PC-3 (cell line): ENCODE measurements at regions not wholly inside any gene's neighbourhood (a gene's known extent, or its start where the extent isn't known, plus 50 kb on each side); places are given as distances from the start of the nearest gene placed in this dataset.

Experiments used
- ATAC-seq: fragments of 200-7000 bp; cut with Tn5 transposase; 2 replicates; pipeline ENCODE4 v1.9.1; 2020; ENCODE audit warnings: mild to moderate bottlenecking, moderate library complexity
- BruUV-seq: library from RNA; stranded (reverse); fragments of 400-500 nt; replicated peaks from 2 replicates; lab custom pipeline; 2021; lab: Mats Ljungman, UMichigan
- CTCF ChIA-PET: fragments of 300-600 bp; sonication (Branson Sonifier 250); formaldehyde crosslinking; loops from one replicate; lab custom pipeline; 2022; ENCODE audit warnings: antibody characterized with exemption; lab: Charles Lee
- POLR2A ChIA-PET: fragments of 300-600 bp; sonication (Branson Sonifier 250); formaldehyde crosslinking; loops from one replicate; lab custom pipeline; 2022; ENCODE audit warnings: antibody characterized with exemption; ENCODE audit not compliant: unreplicated experiment; lab: Charles Lee
- DNase-seq: peaks from one replicate; pipeline ENCODE4 v3.0.0-alpha.2; 2015
- H2AFZ ChIP-seq: fragments of 300-600 bp; sonication (generic); 2 replicates; pipeline ENCODE4 v1.6.0; 2016; ENCODE audit warnings: antibody characterized with exemption, low read length
- H3F3A ChIP-seq: fragments of 300-600 bp; sonication (generic); one replicate; pipeline ENCODE4 v1.6.0; 2017; ENCODE audit warnings: antibody characterized with exemption, low read length, control low read depth, mild to moderate bottlenecking; ENCODE audit not compliant: unreplicated experiment
- H3K27ac ChIP-seq: fragments of 300-600 bp; sonication (generic); 2 replicates; pipeline ENCODE4 v1.5.1; 2016; ENCODE audit warnings: mild to moderate bottlenecking, low read length
- H3K27me3 ChIP-seq: fragments of 300-600 bp; sonication (generic); 2 replicates; pipeline ENCODE4 v1.6.1; 2016; ENCODE audit warnings: low read length, mixed read lengths
- H3K36me3 ChIP-seq: fragments of 300-600 bp; sonication (generic); 2 replicates; pipeline ENCODE4 v1.6.1; 2016; ENCODE audit warnings: low read depth, mixed run types, low read length, mixed read lengths
- H3K4me1 ChIP-seq: fragments of 300-600 bp; sonication (generic); 2 replicates; pipeline ENCODE4 v1.5.1; 2016; ENCODE audit warnings: low read length; ENCODE audit not compliant: insufficient read depth
- H3K4me2 ChIP-seq: fragments of 300-600 bp; sonication (generic); 2 replicates; pipeline ENCODE4 v1.6.0; 2016; ENCODE audit warnings: low read length
- H3K4me3 ChIP-seq: fragments of 300-600 bp; sonication (generic); 2 replicates; pipeline ENCODE4 v1.5.1; 2016; ENCODE audit warnings: mild to moderate bottlenecking, low read length, mixed read lengths
- H3K79me2 ChIP-seq: fragments of 300-600 bp; sonication (generic); 2 replicates; pipeline ENCODE4 v1.6.1; 2017; ENCODE audit warnings: low read length, mixed read lengths
- H3K9ac ChIP-seq: fragments of 300-600 bp; sonication (generic); 2 replicates; pipeline ENCODE4 v1.6.0; 2016; ENCODE audit warnings: mild to moderate bottlenecking, low read length
- H3K9me2 ChIP-seq: fragments of 300-600 bp; sonication (generic); replicated peaks from 2 replicates; pipeline ENCODE4 v1.6.1; 2016; ENCODE audit warnings: mixed run types, low read length, mixed read lengths
- H3K9me3 ChIP-seq: fragments of 300-600 bp; sonication (generic); 2 replicates; pipeline ENCODE4 v1.6.1; 2016; ENCODE audit warnings: low read length, mixed read lengths
- H4K20me1 ChIP-seq: fragments of 300-600 bp; sonication (generic); 2 replicates; pipeline ENCODE4 v1.6.1; 2016; ENCODE audit warnings: low read length, mixed read lengths
- CTCF ChIP-seq: fragments of 300-600 bp; sonication (generic); conservative IDR thresholded peaks from 2 replicates; pipeline ENCODE4 v1.5.1; 2017; ENCODE audit warnings: antibody characterized with exemption, low read depth, mild to moderate bottlenecking, low read length
- EZH2 ChIP-seq: fragments of 300-600 bp; sonication (generic); IDR thresholded peaks from one replicate; pipeline ENCODE4 v1.6.1; 2017; ENCODE audit warnings: antibody characterized with exemption, mild to moderate bottlenecking, low read length; ENCODE audit not compliant: unreplicated experiment
- EZH2phosphoT487 ChIP-seq: fragments of 300-600 bp; sonication (generic); IDR thresholded peaks from 2 replicates; pipeline ENCODE4 v1.6.1; 2018; ENCODE audit warnings: mild to moderate bottlenecking, antibody characterized with exemption, low read length, borderline replicate concordance
- intact Hi-C: fragments of 100-400 bp; cut with micrococcal nuclease; formaldehyde crosslinking; loops from 2 replicates; pipeline ENCODE4 v1.9.0; 2023

- ChIA-PET POLR2A (no interaction called here), CTCF (no interaction called here)
- BruUV-seq, result no TSS peak
Observed at GRCh38 chr3:72205297-72205826, 420.4 kb upstream of the PROK2 start.

GRCh38 chr3:72204452-72204851 lies 419.5 kb upstream of the PROK2 start:
- no peak overlapping the region for H3K4me3 ChIP-seq
- ATAC-seq, result no peak
- H4K20me1 ChIP-seq, result no peaks in the 10 kb centered on the region
- no peaks in the 10 kb centered on the region for H3K9me2 ChIP-seq
- no peaks in the 10 kb centered on the region for H3F3A ChIP-seq
- no peaks in the 10 kb centered on the region for H3K36me3 ChIP-seq
- H3K27me3 ChIP-seq, result peaks cover 29% of the 10 kb centered on the region
- TF ChIP-seq EZH2 (no peak), EZH2phosphoT487 (no peak), CTCF (no peak)
- CTCF ChIA-PET, result no interaction called here
- no peak overlapping the region for H3K4me2 ChIP-seq
- H3K9ac ChIP-seq, result no peak overlapping the region
- H2AFZ ChIP-seq, result no peak overlapping the region
- no peak for DNase-seq
- intact Hi-C loops, result no loop called here
- H3K27ac ChIP-seq, result no peak overlapping the region
- no peaks in the 10 kb centered on the region for H3K79me2 ChIP-seq
- BruUV-seq, result no TSS peak
- H3K9me3 ChIP-seq, result no peaks in the 10 kb centered on the region
- POLR2A ChIA-PET, result no interaction called here
- no peaks in the 10 kb centered on the region for H3K4me1 ChIP-seq

More at GRCh38 chr3:72205297-72205826, 420.4 kb upstream of the PROK2 start:
- no peaks in the 10 kb centered on the region for H4K20me1 ChIP-seq
- no peaks in the 10 kb centered on the region for H3K79me2 ChIP-seq
- no peak for TF ChIP-seq CTCF
- no peak for TF ChIP-seq EZH2phosphoT487
- no peak for TF ChIP-seq EZH2
- H3K4me3 ChIP-seq, result no peak overlapping the region
- ATAC-seq (no peak), DNase-seq (no peak)
- H3K36me3 ChIP-seq, result no peaks in the 10 kb centered on the region
- H3K9me3 ChIP-seq, result no peaks in the 10 kb centered on the region
- no peak overlapping the region for H2AFZ ChIP-seq
- H3K27me3 ChIP-seq, result peaks cover 29% of the 10 kb centered on the region
- no peaks in the 10 kb centered on the region for H3K9me2 ChIP-seq
- H3K9ac ChIP-seq, result no peak overlapping the region
- no peaks in the 10 kb centered on the region for H3K4me1 ChIP-seq
- intact Hi-C loops, result no loop called here
- no peak overlapping the region for H3K4me2 ChIP-seq
- no peak overlapping the region for H3K27ac ChIP-seq
- no peaks in the 10 kb centered on the region for H3F3A ChIP-seq

- no peaks in the 10 kb centered on the region for H3K9me3 ChIP-seq
- POLR2A ChIA-PET, result no interaction called here
- H3K27ac ChIP-seq, result no peak overlapping the region
- no peaks in the 10 kb centered on the region for H4K20me1 ChIP-seq
- no peak overlapping the region for H2AFZ ChIP-seq
- H3F3A ChIP-seq, result no peaks in the 10 kb centered on the region
- TF ChIP-seq EZH2phosphoT487 (no peak), EZH2 (no peak), CTCF (no peak)
- no peak overlapping the region for H3K4me2 ChIP-seq
- no peaks in the 10 kb centered on the region for H3K79me2 ChIP-seq
- CTCF ChIA-PET, result no interaction called here
- H3K4me3 ChIP-seq, result no peak overlapping the region
- DNase-seq (no peak), ATAC-seq (no peak)
- H3K36me3 ChIP-seq, result no peaks in the 10 kb centered on the region
- peaks cover 28% of the 10 kb centered on the region for H3K27me3 ChIP-seq
- no TSS peak for BruUV-seq
- H3K9me2 ChIP-seq, result no peaks in the 10 kb centered on the region
- no peaks in the 10 kb centered on the region for H3K4me1 ChIP-seq
- intact Hi-C loops, result no loop called here
- no peak overlapping the region for H3K9ac ChIP-seq
Observed at GRCh38 chr3:72203613-72204349, 418.8 kb upstream of the PROK2 start.
